Activated CD4-positive, alpha-beta T cell treated with anti-CD3 and anti-CD28 coated beads, Interleukin-2, amount 50 U/mL, for 4 hours (primary cell): ENCODE measurements at regions not wholly inside any gene's neighbourhood (a gene's known extent, or its start where the extent isn't known, plus 50 kb on each side); places are given as distances from the start of the nearest gene placed in this dataset.

Source experiments
- DNase-seq, 2 experiments: peaks; one replicate each; pipeline ENCODE4 v3.0.0-alpha.2; 2020

DNA sequence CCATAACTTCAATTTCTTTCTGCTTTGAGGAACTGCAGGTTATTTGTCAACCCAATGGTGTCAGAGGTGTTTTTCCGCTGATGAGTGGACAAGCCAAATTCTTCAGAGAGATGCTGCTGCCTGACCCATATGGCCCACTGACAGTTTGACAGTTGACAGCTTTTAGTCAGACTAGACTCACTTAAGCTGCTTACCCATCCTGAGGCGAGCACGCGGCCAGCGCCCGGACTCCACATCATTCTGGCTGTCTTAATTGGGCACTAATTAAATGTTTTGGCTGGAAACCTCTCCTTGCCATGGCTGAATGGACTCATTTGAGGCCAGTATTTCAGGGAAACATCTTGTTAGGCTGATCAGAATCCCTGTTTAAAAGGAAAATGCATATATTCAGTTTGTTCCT is 316.1 kb upstream of the FANCL start:
- DNase-seq: no peak

DNA sequence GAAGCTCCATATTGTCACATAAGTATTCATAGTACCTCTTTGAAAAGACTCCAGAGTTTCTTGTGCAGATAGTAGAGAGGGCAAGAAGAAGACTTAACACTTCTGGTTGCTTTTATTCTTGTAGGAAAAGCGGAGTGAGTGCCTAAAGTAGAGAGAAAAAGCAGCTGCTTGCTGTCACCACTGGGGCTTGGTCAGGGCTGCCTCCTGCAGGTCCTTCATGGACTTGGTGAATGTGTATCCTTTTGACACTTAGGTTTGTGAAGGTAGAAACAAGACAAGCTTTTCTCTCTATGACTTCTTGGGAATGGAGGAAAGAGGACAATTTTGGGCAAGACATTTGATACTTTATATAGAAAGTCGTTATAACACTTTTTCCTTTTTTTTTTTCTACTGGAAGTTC is 312.8 kb upstream of the FANCL start:
- no peak for DNase-seq

DNA sequence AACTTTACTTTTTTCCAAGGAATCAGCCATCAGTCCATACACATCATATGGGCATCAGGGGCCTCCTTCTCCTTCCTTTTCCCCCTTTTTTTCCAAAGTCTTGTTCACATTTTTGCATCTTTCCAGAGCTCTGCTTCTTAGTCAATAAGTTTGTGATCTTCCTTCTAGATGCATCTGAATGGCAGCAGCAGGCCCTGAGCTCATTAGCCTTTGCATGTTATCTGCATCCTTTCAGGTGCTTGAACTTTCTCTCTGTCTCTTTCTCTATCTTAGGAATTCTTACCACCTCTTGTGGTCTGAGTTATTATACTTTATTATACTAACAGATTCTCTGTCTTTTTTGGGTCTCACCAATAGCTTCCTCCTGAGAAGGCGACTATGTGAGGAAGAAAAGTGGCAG is 312.4 kb upstream of the FANCL start:
- DNase-seq: no peak

DNA sequence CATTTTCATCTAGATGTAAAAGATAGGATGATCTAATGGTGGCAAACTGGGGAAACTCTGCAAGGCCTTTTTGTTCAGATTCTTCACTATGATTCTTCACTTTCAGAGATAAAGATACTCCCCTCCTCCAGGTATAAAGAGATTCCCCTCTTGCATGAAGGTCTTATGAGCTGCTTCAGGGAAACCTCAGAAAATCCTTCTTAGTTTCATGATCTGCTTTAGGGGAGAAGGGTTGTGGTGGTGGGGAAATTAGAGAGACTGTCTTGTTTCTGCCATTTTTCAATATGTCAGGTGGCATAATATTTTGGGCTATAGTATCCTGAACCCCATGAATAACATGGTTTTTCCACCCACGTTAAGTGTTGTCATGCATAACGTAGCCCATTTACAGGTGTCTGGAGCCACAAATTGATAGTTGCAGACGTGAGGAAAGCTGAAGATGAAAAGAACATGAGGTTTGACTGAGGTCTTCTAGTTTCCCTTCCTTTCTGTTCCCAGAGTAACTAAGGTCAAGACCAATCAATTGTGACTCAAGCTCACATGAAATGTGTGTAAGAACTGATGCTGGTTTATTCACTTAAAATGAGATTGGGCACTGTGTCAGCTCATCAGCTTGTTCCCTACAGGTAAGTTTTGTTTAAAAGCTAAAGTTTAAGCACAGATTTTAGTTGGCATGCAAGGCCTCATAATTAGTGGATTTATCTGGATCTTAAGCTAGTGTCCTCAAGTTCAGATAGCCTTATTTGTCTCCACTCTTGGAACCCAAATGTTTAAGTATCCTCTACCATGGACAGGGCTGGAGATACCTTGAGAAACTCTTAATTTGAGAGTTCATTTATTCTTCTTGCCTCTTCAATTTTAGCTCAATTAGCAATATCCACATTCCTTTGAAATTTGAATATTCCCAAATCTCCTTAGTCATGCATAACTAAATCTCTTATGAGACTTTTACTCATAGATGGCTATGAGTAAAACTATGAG is 304.5 kb upstream of the FANCL start:
- no peak for DNase-seq

DNA sequence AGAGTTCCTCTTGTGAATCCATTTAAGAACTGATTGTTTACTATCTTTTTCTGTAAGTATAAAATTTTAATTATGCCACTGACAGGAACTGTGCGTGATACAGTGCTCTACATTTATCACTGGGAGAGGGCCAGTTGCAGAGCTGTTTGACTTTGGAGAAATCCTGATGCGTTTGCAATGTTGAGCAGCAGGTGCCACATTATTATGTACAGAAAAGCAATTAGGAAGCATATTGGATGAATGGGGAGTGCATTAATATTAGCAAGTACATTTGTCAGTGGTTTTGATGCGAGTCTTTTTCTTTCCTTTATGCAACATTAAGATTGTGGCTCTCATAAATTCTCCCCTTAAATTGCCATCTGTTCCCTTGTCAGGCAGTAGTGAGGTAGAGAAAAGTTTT is 302.3 kb upstream of the FANCL start:
- DNase-seq: no peak

DNA sequence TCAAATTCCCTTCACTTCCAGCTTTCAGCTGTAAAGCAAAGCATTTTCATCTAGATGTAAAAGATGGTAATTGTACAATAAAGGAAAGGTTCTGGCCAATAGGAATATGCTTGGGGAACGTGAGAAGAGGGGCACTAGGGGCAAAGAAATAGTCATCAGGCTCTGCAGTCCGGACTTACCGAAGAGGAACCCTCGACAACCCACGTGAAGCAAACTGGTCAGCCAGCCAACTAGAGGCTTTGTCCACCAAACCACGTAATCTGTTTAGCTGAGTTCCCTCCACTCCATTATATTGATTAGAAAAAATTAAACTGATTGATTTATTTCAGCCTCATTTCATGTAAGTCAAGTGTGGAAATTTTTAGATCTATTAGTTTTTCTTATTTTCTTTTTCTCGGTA is 300.4 kb upstream of the FANCL start:
- DNase-seq: no peak

DNA sequence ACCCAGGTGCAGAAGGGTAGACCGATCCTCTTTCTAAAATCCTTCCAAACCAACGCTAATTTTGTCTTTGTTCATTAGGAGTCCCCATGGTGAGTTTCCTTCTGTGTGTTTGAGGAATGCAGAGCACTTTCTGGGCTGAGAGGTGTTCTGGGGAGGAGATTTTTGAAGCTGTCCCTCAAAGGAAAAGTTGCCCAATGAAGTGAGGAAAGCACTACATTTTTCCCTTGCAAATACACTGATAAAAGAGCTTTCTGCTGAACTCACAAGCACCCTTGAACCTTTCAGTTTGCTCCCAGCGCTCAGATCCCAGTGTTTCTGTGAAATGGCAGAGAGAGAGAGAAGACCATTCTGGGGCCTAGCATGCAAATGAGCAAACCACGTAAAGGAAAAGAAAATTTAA is 299.6 kb upstream of the FANCL start:
- no peak for DNase-seq

DNA sequence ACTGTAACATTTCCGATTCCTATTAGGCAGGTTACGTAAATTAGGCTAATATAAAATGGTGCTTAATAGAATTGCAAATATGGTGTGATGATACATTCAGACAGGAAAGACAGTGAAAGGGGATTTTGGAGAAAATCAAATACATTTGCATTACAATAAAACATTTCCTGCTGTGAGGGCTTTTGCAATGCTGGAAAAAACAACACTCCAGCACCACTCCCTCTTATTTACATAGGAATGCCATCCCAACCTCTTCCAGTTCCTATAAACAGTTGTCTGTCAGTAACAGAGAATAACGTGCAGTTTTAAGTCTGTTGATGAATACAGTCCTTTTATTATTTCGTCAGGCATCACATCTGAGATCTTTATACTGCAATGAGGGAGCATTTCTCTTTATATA is 298.8 kb upstream of the FANCL start:
- no peak for DNase-seq

DNA sequence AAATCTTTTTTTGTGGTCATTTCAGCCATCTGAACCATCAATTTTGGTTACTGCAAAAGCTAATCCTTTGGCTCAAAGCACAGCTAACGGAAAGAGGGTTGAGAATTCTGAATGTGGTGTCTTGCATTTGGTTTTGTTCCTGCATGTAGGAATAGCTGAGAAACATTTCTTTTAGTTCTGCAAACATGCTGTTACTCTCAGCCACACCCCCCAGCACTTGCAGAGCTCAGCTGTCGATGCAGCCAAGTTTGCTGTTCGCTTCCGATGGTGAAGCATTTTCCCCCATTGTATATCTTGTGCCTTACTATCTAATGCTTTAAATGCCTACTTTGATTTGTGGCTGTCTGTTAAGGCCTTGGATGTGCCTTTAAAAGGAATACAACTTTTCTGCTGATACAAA is 294.9 kb upstream of the FANCL start:
- no peak for DNase-seq

DNA sequence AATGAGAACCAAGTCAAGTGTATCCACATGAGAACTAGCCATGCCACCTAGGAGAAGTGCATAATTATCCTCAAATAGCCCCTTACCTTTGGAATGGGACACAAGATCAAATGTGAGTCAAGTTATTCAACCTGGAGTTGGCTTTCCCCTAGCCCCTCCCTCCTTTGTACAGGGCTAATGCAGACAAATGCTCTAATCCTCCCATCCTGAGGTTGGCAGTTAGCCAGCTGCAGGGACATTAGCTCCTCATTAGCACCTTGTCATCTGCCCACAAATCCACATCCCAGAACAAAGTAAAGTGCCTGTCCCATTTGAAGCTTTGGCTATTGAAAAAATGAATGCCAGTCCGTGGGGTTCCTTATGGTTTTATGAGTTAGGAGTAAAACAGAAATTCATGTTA is 294.1 kb upstream of the FANCL start:
- no peak for DNase-seq

DNA sequence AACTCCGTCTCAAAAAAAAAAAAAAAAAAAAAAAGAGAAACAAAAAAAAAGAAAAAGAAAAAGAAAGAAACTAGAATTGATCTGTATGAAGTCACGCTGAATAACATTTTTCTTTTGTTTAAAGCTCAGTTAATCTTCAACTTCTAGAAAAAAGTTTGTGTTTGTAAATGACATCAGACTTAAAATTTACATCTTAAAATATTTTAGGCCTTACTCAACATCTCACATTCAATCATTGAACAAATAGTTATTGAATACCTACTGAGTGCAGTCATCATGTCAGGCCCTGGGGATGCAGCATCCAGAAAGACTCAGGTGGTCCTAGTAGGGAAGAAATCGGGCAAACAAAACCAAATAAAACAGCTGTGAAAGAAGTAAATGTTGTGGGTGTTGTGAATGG is 292.3 kb upstream of the FANCL start:
- no peak for DNase-seq

DNA sequence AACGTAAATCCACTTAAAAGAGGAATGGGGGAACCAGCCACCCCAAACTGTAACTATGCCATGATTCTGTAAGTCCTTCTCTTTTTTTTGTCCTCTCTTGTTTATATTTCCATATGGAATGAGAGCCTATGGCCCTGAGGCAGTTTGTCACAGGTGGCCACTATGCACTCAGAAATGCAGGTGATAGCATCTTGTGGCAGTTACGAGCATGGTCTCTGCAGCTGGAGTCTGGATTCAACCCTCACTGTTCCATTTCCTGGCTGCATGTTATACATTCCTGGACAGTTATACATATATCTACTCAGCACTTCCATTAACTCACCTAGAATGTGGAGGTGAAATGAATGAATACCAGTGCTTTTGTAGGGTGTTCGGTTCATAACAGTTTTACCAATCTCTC is 291.5 kb upstream of the FANCL start:
- DNase-seq: no peak

DNA sequence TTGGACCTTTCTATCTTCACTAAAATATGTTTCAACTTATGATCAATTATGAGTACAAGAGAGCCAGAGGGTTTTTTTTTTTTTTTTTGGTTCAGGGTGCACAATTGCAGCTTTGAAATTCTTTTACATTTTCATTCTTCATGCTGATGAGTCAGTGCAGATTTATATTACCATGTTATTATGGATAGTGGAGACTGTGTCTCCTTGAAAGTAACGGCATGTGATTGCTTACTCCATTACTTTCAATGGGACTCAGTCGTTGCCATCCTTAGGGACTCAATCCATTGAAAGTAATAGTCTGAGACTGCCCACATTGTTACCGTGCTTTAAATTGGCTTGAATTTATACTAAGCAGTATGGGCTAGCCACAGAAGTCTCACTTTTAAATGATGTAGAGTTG is 286.5 kb upstream of the FANCL start:
- no peak for DNase-seq

DNA sequence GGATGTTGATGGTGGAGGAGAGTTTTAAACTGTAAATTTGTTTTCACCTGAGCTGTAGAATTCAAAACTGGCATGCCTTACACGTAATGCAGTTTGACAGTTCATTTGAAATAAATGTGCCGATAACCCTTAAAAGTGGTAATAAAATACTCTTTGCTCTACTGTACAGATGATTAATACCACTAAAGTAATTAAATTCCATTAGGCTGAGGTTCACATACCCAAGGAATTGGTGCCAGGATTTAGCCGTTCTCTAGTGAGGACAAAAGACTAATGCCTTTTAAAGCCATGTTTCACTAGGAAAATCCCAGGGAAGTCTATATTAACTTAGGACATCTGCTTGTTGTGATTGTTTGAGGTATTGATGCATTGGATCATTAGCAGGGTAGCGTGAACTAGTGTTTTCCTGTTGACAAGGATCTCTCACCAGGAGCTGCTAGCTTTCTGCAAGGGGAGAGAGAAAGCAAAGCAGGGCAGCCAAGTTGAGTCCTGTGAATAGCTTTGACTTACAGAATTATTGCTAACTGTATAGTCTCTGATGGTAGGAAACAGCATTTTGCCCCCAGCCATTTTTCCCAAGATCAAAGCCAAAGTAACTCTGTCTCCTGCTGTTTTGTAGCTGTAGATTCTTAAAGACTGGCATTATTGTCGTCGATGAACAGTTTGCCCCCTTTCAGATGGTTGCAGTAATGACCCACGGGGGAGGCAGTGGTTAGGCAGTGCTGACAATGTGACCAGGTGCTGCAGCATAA is 280.9 kb upstream of the FANCL start:
- DNase-seq: no peak

DNA sequence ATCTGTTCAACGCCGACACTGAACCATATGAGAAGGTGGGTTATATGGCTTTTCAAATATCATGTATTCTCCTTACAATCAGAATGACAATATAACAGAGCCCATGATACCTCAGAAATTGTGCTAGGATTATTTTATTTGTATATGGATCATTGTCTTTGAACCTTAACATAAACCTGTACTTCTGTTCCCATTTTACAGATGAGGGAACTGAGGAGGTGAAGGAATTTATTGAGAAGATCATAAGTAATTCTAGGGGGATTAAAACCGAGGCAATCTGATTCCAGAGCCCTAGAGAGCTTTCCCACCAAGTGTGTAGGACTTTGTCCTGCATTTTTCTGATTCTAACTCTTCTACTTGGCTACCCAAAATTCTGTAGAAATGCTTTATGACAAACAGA is 279.8 kb upstream of the FANCL start:
- DNase-seq: no peak

DNA sequence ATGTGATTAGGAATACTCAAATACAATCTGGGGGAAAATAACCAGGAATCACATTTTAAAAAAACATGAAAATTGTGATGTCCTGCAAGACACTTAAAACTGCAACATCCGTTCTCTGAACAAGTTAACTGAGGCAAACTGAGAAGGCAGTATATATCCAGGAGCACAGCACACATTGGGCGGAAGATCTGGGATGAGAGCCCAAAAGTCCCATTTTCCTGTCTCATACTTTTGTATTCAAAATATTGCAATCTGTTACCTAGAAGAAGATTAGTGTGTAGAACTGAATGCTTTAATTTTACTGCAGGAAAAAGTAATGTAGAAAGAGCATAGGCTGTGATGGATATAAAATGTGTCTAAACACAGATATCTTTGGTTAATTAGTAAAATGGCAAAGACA is 276.8 kb upstream of the FANCL start:
- no peak for DNase-seq

DNA sequence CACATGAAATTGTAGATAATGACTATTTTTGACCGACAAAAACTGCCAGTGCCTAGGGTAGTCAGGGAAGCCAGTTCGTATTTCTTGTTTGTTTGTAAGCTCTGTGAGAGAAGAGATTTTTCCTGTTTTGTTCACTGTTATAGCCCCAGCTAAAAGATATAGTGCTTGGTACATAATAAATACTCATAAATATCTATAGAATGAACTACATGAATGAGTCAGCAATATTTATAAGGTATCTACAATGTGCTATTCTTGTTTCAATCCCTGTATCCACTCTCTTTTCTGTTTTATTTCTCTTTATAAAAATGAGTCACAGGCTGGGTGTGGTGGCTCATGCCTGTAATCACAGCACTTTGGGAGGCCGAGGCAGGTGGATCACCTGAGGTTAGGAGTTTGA is 275.6 kb upstream of the FANCL start:
- DNase-seq: no peak

DNA sequence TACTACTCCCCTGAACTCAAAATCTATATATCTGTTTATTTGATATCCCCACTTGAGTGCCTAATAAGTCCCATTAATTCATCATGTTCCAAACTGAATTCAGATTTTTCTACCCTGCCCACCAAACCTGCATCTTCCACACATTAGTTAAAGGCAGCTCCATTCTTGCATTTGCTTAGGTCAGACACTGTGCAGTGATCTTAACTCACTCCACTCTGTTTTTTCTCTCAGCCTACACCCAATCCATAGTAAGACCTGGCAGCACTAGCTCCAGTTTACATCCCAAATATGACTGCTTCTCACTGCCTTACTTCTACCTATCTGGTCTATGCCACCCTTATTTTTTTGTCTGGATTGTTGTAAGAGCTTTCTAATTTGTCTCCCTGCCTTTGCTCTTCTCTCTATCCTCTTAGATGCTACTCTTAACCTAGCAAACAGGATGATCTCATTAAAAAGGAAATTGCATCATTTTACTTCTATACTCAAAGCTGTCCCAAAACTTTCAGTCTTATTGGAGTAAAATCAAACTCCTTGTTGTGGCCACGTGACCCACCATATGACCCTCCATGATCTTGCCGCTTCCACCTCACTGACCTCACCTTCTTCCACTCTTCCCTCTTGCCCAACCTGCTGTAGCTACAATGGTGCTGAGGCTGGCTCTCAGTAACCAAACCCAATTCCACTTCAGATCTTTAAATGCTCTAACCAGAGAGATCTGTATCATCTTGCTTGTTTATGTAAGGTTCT is 274.9 kb upstream of the FANCL start:
- DNase-seq: no peak

DNA sequence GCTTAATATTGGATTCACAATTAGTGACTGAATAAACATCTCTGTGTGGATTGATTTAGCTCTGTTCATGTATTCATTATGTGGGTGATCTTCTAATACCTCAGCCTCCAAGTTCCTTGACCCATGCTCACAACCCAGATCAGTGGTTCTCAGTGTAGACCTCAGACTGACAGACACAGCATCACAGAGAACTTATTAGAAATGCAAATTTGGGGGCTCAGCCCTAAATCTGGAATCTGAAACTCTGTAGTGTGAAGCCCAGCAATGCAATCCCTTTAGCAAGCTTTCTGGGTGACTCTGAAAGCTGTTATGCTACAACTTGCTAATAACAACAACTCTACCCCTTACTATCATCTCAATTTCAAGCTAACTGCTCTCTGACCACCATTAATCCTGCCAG is 273.1 kb upstream of the FANCL start:
- DNase-seq: no peak

DNA sequence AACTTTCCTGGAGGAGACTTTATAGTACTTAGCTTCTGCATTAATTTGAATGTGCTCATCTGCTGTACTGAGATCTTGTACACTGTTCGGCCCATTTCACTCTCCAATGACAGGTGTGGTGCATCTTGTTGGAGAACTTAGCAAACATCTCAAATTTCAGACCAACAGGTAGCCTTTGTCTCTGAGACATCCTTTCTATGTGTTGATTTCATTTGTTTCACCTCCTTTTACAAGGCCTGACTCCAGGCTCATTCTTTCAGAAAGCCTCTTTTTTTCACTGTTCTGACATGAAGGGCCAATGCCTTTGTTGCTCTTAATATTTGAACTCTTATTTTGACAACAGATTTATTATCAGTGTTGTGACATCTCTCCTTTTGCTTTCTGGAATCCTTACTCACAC is 271.8 kb upstream of the FANCL start:
- DNase-seq: no peak

DNA sequence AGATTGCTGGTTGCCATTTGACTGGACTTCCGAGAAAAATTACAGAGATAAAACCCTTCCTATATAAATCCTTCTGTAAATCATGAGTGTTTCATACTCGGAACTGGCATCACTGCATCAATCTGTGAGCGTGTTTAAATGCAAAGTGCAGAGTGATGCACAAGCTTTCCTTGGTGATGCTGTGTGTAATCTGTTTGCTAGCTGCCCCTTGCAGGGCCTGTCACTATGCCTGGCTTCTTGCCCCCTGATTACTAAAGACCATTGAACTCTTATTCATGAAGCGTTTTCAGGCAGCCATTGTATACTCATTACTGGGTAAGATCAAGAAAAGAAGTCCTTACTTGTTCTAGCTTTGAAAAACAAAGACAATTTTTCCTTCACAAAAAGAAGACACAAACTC is 266.9 kb upstream of the FANCL start:
- no peak for DNase-seq

DNA sequence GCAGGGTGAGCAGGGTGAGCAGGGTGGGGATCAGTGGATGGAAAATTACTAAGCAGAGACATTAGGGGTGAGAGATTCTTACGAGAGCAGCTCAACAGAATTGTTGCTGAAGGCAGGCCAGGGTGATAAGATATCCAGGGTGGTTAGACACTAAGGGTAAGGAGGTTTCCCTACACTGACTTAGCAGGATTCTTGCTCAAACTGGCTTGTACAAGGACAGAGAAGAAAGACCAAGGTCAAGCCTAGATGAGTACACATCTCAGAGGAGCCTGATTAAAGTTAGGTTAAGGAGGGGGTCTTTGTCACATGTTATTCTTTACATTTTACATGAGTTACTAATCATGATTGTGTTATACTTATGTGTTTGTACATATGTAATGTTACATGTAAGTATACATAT is 262.8 kb upstream of the FANCL start:
- no peak for DNase-seq

DNA sequence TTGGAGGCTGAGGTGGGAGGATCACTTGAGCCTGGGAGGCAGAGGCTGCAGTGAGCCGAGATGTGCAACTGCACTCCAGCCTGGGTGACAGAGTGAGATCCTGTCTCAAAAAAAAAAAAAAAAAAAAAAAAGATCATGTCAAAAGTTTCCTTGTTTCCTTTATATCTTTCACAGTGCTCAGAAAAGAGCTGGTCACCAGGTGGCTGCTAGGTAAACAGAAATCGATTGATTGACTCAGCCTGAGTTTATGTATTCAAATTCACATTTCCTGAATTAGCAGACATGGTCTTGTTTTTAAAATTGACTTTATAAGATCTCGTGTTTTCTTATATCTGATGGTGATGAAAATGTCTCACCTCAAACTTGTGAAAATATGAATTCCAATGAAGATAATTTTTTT is 261.8 kb upstream of the FANCL start:
- no peak for DNase-seq
